HepG2 (cell line): ENCODE measurements at regions not wholly inside any gene's neighbourhood (a gene's known extent, or its start where the extent isn't known, plus 50 kb on each side); places are given as distances from the start of the nearest gene placed in this dataset.

Experiments
- ATF5 ChIP-seq: sonication (generic); formaldehyde crosslinking; IDR thresholded peaks from 2 replicates; pipeline ENCODE4 v1.4.0; 2020; ENCODE audit warnings: mild to moderate bottlenecking, low read depth, missing genetic modification reagents
- ELF3 ChIP-seq: IDR thresholded peaks from 2 replicates; pipeline ENCODE4 v1.6.1; 2016; ENCODE audit warnings: missing genetic modification reagents, missing compliant biosample characterization
- ETV6 ChIP-seq: sonication (generic); formaldehyde crosslinking; conservative IDR thresholded peaks from 2 replicates; pipeline ENCODE4 v1.4.0; 2020; ENCODE audit warnings: missing genetic modification reagents
- FOXK2 ChIP-seq: fragments of 450-650 bp; IDR thresholded peaks from 2 replicates; pipeline ENCODE4 v1.6.1; 2016
- FOXP1 ChIP-seq, 2 experiments: fragments of 450-650 bp in 1 of 2; IDR thresholded peaks; 2 replicates each; pipeline ENCODE4 v1.6.1; 2017 to 2018; ENCODE audit warnings: antibody characterized with exemption in 1 of 2
- GABPA ChIP-seq, 2 experiments: IDR thresholded peaks; 2 replicates each; pipeline ENCODE4 v1.6.1; 2011 to 2016; ENCODE audit warnings: low read depth in 2 of 2, low read length in 1 of 2, missing biosample characterization in 1 of 2, missing genetic modification characterization in 1 of 2
- GPBP1L1 ChIP-seq: sonication (generic); formaldehyde crosslinking; IDR thresholded peaks from 2 replicates; pipeline ENCODE4 v1.5.0; 2020; ENCODE audit warnings: mild to moderate bottlenecking, missing genetic modification reagents
- HIC2 ChIP-seq: sonication (generic); formaldehyde crosslinking; IDR thresholded peaks from 2 replicates; pipeline ENCODE4 v1.9.0; 2022; ENCODE audit warnings: low read depth, missing genetic modification reagents
- HMG20A ChIP-seq: IDR thresholded peaks from 2 replicates; pipeline ENCODE4 v1.6.1; 2016; ENCODE audit warnings: borderline replicate concordance
- IRF2 ChIP-seq: IDR thresholded peaks from 2 replicates; pipeline ENCODE4 v1.6.1; 2018; ENCODE audit warnings: missing genetic modification reagents, missing compliant biosample characterization
- KDM6A ChIP-seq: IDR thresholded peaks from 2 replicates; pipeline ENCODE4 v1.6.1; 2016; ENCODE audit warnings: low read depth
- LBX2 ChIP-seq: sonication (generic); formaldehyde crosslinking; IDR thresholded peaks from 2 replicates; pipeline ENCODE4 v1.5.0; 2020; ENCODE audit warnings: missing genetic modification reagents, mild to moderate bottlenecking, borderline replicate concordance
- NCOR1 ChIP-seq: fragments of 200-600 bp; sonication (generic); IDR thresholded peaks from 2 replicates; pipeline ENCODE4 v1.7.0; 2017; ENCODE audit warnings: antibody characterized with exemption, low read length, borderline replicate concordance
- RFXAP ChIP-seq: sonication (generic); formaldehyde crosslinking; IDR thresholded peaks from 2 replicates; pipeline ENCODE4 v1.4.0; 2020; ENCODE audit warnings: missing genetic modification reagents, borderline replicate concordance
- RORA ChIP-seq: sonication (generic); formaldehyde crosslinking; IDR thresholded peaks from 2 replicates; pipeline ENCODE4 v1.5.0; 2020; ENCODE audit warnings: mild to moderate bottlenecking, missing genetic modification reagents, moderate library complexity
- SOX13 ChIP-seq, 3 experiments: fragments of 450-650 bp in 1 of 3; sonication (generic) in 1 of 3; formaldehyde crosslinking in 1 of 3; IDR thresholded peaks in 2 of 3; conservative IDR thresholded peaks in 1 of 3; 2 replicates each; pipeline versions ENCODE4 v1.5.0 to v1.6.1; 2016 to 2020; ENCODE audit warnings: antibody characterized with exemption in 1 of 3, mild to moderate bottlenecking in 1 of 3, missing compliant biosample characterization in 1 of 3, missing genetic modification reagents in 1 of 3, moderate library complexity in 1 of 3
- SRSF4 ChIP-seq: fragments of 200-400 bp; formaldehyde crosslinking; IDR thresholded peaks from one replicate; pipeline ENCODE4 v1.6.1; 2018; ENCODE audit warnings: mild to moderate bottlenecking, low read depth, low read length, moderate library complexity; ENCODE audit not compliant: poor library complexity, severe bottlenecking
- THAP8 ChIP-seq: sonication (generic); formaldehyde crosslinking; IDR thresholded peaks from 2 replicates; pipeline ENCODE4 v1.5.1; 2020; ENCODE audit warnings: missing genetic modification reagents, mild to moderate bottlenecking, borderline replicate concordance
- YEATS4 ChIP-seq: sonication (generic); formaldehyde crosslinking; IDR thresholded peaks from 2 replicates; pipeline ENCODE4 v1.4.0; 2020; ENCODE audit warnings: missing genetic modification reagents, borderline replicate concordance
- ZBTB44 ChIP-seq: sonication (generic); formaldehyde crosslinking; IDR thresholded peaks from 2 replicates; pipeline ENCODE4 v1.4.0; 2020; ENCODE audit warnings: missing genetic modification reagents
- ZNF333 ChIP-seq: sonication (generic); formaldehyde crosslinking; IDR thresholded peaks from 2 replicates; pipeline ENCODE4 v1.4.0; 2020; ENCODE audit warnings: mild to moderate bottlenecking, missing genetic modification reagents, borderline replicate concordance
- ZSCAN9 ChIP-seq: IDR thresholded peaks from 2 replicates; pipeline ENCODE4 v1.6.1; 2016; ENCODE audit warnings: borderline replicate concordance

GRCh38 chr2:167827352-167828097 lies 419.9 kb downstream of the STK39 start (continued):
- TF ChIP-seq GPBP1L1 (CRISPR knock-in tag) (no peak), HMG20A (peak; percentile 96), SRSF4 (no peak), ETV6 (CRISPR knock-in tag) (no peak), FOXP1 (IDR thresholded peaks at IDR 0.05) (peak; percentile 79), FOXP1 (CRISPR knock-in tag; IDR thresholded peaks at IDR 0.05) (peak; percentile 86), ATF5 (CRISPR knock-in tag) (peak; percentile 62; the same call in 1 of the 2 replicates), RORA (CRISPR knock-in tag) (peak; percentile 76; the same call in 1 of the 2 replicates), NCOR1 (peak; percentile 97), YEATS4 (CRISPR knock-in tag) (peak; percentile 76), FOXK2 (peak; percentile 78; the same call in 1 of the 2 replicates), IRF2 (CRISPR knock-in tag) (peak; percentile 93), THAP8 (CRISPR knock-in tag) (0 out of 2 replicates have a peak, but pooled peaks have one; percentile 11), GABPA (IDR thresholded peaks at IDR 0.05; ENCODE audit: low read depth, low read length) (no peak), GABPA (CRISPR knock-in tag; IDR thresholded peaks at IDR 0.05; ENCODE audit: low read depth) (peak; percentile 40; the same call in 1 of the 2 replicates), RFXAP (peak; percentile 89; the same call in 1 of the 2 replicates), ZNF333 (CRISPR knock-in tag) (0 out of 2 replicates have a peak, but pooled peaks have one; percentile 42), LBX2 (CRISPR knock-in tag) (no peak), HIC2 (CRISPR knock-in tag) (peak; percentile 78), ZBTB44 (CRISPR knock-in tag) (no peak), KDM6A (peak; percentile 96), ZSCAN9 (CRISPR knock-in tag) (peak; percentile 96), SOX13 (IDR thresholded peaks at IDR 0.05) (peak; percentile 92), SOX13 (CRISPR knock-in tag; conservative IDR thresholded peaks at IDR 0.05 in 1 of 2, IDR thresholded peaks at IDR 0.05 in 1 of 2) (peak in 1 of 2 experiments; percentile 90; a peak in 2 of 4 replicates), ELF3 (peak; percentile 89)
